Epithelial cell of esophagus (primary cell): ENCODE measurements at regions not wholly inside any gene's neighbourhood (a gene's known extent, or its start where the extent isn't known, plus 50 kb on each side); places are given as distances from the start of the nearest gene placed in this dataset.
"Not testable (repeated sequence)": the region's sequence is repeated elsewhere in the genome, so short reads cannot be mapped to it uniquely, and the experiment has no call there.

Experiments used
- DNase-seq: peaks from one replicate; pipeline ENCODE4 v3.0.0; 2010; ENCODE audit warnings: low read depth
- H3K4me3 ChIP-seq: 2 replicates; pipeline ENCODE4 v1.5.1; 2011; ENCODE audit warnings: mild to moderate bottlenecking, low read length, control low read depth
- TF ChIP-seq, protein P1 (sequence below): IDR thresholded peaks from 2 replicates; pipeline ENCODE4 v1.5.1; 2011; ENCODE audit warnings: low read depth, mild to moderate bottlenecking, low read length, control low read depth, inconsistent platforms; ENCODE audit not compliant: insufficient read depth; ENCODE audit errors: missing control alignments

DNA sequence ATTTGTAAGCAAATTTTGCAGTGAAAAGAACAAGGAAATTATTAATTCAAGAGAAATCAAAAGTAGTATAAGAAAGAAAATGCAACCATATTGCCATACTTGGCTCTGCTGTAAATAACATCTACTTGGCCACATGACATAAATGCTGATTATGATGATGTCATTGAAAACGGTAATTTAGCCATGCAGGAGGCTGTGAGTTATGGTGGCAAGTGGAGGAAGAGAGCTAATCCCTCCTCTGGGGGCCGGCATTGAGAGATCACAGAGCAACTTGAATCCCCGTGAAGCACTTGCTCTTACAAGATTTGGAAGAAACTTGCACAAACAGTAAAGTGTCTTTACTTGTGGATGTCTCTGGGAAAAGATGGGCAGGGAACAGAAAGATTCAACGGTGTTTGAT is 456.6 kb downstream of the PREX1 start:
- TF ChIP-seq, protein P1, sequence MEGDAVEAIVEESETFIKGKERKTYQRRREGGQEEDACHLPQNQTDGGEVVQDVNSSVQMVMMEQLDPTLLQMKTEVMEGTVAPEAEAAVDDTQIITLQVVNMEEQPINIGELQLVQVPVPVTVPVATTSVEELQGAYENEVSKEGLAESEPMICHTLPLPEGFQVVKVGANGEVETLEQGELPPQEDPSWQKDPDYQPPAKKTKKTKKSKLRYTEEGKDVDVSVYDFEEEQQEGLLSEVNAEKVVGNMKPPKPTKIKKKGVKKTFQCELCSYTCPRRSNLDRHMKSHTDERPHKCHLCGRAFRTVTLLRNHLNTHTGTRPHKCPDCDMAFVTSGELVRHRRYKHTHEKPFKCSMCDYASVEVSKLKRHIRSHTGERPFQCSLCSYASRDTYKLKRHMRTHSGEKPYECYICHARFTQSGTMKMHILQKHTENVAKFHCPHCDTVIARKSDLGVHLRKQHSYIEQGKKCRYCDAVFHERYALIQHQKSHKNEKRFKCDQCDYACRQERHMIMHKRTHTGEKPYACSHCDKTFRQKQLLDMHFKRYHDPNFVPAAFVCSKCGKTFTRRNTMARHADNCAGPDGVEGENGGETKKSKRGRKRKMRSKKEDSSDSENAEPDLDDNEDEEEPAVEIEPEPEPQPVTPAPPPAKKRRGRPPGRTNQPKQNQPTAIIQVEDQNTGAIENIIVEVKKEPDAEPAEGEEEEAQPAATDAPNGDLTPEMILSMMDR, result no peak
- H3K4me3 ChIP-seq, result no peak overlapping the region
- DNase-seq, result no peak

DNA sequence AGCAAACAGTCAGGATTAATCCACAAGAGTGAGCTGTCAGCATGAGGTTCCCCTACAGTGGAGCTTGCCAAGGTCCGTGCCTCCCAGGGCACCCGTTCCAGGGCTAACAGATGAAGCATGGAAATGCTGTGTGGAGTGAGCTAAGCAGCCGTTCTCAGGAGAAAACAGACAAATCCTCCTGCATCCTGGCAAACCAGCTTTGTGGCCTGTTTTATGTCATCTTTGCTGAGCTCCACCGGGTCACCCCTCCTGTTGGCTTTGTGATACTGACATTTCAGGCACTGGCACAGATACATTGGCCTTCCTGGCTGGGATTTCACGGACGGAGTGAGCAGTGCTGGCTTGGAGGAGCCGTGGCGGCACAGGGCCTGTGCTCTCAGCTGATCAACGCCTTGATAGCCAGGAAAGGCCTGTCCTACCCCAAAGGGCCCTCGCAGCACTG is 459.2 kb downstream of the PREX1 start:
- not testable (repeated sequence) for H3K4me3 ChIP-seq, DNase-seq

DNA sequence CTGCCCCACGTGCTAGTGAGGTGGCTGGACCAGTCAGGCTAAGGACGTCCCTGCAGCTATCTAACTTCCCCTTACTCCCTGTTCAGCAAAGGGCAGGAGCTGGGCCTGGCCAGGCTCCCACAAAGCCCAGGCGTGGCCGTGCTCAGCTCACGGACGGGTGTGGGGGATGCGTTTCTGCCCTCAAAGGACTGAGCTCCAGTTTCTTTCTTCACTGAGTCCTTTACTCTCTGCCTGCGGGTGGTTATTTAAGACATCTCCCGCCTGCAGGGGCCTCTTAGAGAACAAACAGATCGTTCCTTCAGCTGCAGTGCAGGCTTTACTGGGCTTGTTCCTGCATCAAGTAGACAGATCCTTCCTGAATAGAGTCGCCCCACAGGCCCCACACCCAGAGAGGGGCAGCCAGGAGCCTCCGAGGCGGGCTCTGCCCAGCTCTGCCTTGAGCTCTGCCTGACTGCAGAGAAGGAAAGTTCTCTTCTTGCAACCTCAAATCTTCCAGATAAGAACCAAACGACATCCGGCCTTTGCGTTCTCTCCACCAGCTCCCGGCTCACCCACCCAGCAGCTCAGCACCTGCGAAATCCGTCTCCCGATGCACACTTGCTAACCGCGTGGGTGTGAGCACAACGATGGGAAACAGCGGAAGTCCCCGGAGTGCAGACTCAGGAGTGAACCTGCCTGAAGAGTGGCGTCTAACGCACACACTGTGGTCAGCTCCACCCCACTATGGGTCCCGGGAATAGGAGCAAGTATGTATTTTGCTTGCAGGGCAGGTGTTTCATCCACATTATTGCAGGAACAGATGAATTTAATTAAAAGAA is 460.0 kb downstream of the PREX1 start:
- not testable (repeated sequence) for DNase-seq, H3K4me3 ChIP-seq

DNA sequence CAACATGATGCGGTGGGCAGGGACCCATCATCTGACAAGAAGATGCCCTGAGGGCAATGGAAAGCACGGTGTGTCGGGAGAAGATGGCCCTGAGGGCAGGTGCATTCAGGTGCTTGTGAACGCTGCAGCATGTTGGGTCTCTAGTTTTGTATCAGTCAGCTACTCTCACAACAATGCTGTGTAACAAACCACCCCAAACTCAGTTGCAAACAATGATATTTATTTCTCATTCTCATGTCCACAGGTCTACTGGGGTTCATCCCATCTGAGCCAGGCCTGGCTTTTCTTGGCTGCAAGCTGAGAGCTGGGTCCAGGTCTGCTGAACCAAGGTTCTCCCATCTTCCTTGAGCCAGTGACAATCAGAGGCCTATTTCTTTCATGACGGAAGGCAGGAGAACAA is 461.6 kb downstream of the PREX1 start:
- DNase-seq, result no peak
- TF ChIP-seq, protein P1, result no peak
- H3K4me3 ChIP-seq, result no peak overlapping the region

DNA sequence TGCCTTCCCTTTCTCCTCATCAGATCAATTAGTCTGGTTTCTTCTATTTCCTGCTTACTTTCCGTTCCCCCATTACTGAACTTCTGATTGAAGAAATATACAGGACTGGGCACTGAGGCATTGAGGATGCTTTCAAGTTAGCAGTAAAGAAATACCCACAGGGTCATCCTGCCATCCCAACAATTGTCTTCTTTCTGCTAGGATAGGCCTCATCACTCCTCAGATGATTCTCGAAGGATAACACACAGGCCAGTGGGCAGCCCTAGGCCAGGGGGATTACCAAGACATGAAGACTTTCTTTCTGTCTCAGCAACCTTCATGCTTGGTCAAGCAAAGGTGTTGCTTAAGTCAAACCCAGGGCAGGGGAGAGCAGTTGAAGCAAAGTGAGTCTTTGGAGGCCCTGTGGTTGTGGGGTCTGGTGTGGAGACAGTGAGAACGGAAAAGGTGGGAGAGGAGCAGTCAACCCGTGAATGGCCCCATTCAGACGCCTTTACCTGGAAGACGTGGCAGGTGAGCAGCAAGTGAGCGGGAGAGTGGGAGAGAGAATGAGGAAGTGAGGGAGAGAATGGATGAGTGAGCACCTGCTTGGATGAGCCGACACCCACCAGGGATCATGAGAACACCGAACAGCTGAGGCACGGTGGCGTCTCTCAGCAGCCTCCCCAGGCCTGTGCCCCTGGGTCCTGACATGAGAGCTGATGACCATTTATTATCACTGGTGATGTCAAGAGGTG is 462.9 kb downstream of the PREX1 start:
- no peak for DNase-seq
- TF ChIP-seq, protein P1, result no peak
- H3K4me3 ChIP-seq, result no peak overlapping the region

DNA sequence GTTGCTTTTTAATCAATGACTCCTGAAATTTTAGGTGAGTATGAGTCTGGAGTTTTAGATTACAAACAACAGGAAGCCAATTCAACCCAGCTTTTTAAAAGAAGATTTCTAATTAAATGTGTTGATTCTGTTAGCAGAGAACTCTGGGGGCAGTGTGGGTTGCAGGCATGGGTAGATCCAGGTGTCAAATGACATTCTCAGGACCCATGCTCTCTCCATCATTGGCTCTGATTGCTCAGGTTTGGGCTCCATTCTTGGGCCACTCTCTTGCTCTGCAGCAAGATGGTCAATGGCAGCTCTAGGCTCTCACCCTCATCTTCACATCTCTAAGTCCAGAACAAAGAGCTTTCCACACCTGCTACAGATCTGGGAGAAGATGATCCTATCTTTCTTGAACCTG is 463.7 kb downstream of the PREX1 start:
- no peak overlapping the region for H3K4me3 ChIP-seq
- TF ChIP-seq, protein P1, result no peak
- DNase-seq, result no peak

DNA sequence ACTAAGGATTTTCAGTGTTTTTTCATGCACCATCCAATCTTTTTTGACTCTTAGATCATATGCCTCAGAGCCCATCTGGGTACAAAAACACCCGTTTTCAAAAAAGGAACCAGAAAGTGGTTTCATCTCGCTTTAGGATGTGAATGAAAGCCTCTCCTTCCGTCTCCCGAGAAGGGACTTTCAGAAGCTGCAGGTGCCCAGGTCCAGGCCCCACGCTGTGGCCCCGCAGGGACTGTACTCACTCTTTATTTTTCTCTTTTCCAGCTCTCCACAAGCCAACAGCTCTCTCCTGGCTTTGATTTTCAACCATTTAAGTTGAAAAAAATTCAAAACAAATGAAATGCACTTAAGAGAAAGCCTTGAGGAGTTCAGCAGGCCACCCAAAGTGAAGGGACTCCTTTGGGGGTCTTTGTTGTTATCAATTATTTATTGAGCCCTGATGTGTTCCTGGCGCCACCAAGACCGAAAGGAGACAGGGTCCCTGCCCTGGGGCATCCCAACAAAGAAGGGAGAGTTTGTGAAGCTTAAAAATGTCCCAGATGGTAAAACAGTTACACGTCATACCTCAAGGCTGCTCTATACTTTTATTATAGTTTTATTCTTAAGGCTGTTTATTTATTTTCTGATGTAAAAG is 467.3 kb downstream of the PREX1 start:
- no peak for DNase-seq
- H3K4me3 ChIP-seq, result no peak overlapping the region
- TF ChIP-seq, protein P1, result no peak
